PC-9 (cell line): ENCODE measurements at regions not wholly inside any gene's neighbourhood (a gene's known extent, or its start where the extent isn't known, plus 50 kb on each side); places are given as distances from the start of the nearest gene placed in this dataset.
A peak's percentile ranks its signal among the peaks of the same experiment; 100 is the strongest.

Source experiments
- BruUV-seq: library from RNA; stranded (reverse); fragments of 400-500 nt; replicated peaks from 2 replicates; lab custom pipeline; 2021; lab: Mats Ljungman, UMichigan
- CTCF ChIA-PET: fragments of 300-600 bp; sonication (Branson Sonifier 250); formaldehyde crosslinking; loops from one replicate; lab custom pipeline; 2022; ENCODE audit warnings: antibody characterized with exemption; lab: Charles Lee
- POLR2A ChIA-PET: fragments of 300-600 bp; sonication (Branson Sonifier 250); formaldehyde crosslinking; loops from one replicate; lab custom pipeline; 2022; ENCODE audit warnings: antibody characterized with exemption; ENCODE audit not compliant: unreplicated experiment; lab: Charles Lee
- DNase-seq, 2 experiments: peaks; one replicate each; pipeline versions ENCODE4 v3.0.0 to v3.0.0-alpha.2; 2015 to 2022; ENCODE audit warnings: mixed read lengths in 1 of 2
- H2AFZ ChIP-seq: fragments of 200-600 bp; sonication (generic); 2 replicates; pipeline ENCODE4 v1.8.1; 2017; ENCODE audit warnings: antibody characterized with exemption
- H3F3A ChIP-seq: fragments of 200-600 bp; sonication (generic); 2 replicates; pipeline ENCODE4 v1.8.1; 2017; ENCODE audit warnings: antibody characterized with exemption, mild to moderate bottlenecking, low read depth; ENCODE audit not compliant: insufficient read depth
- H3K27ac ChIP-seq: fragments of 200-600 bp; sonication (generic); 2 replicates; pipeline ENCODE4 v1.6.1; 2016; ENCODE audit warnings: mixed run types
- H3K27me3 ChIP-seq: fragments of 200-600 bp; sonication (generic); 2 replicates; pipeline ENCODE4 v1.6.1; 2016; ENCODE audit warnings: low read depth, mixed run types; ENCODE audit not compliant: insufficient read depth
- H3K36me3 ChIP-seq: fragments of 200-600 bp; sonication (generic); 2 replicates; pipeline ENCODE4 v1.6.1; 2016; ENCODE audit warnings: low read depth, mixed run types
- H3K4me1 ChIP-seq: fragments of 200-600 bp; sonication (generic); replicated peaks from 2 replicates; pipeline ENCODE4 v1.6.1; 2016; ENCODE audit warnings: mixed run types; ENCODE audit not compliant: insufficient read depth
- H3K4me2 ChIP-seq: fragments of 200-600 bp; sonication (generic); 2 replicates; pipeline ENCODE4 v1.6.1; 2017; ENCODE audit warnings: mixed run types
- H3K4me3 ChIP-seq: fragments of 200-600 bp; sonication (generic); 2 replicates; pipeline ENCODE4 v1.6.1; 2016; ENCODE audit warnings: mixed run types
- H3K79me2 ChIP-seq: fragments of 200-600 bp; sonication (generic); 2 replicates; pipeline ENCODE4 v1.6.1; 2017; ENCODE audit warnings: low read depth, mixed run types
- H3K9me2 ChIP-seq: fragments of 200-600 bp; sonication (generic); 2 replicates; pipeline ENCODE4 v1.8.1; 2017; ENCODE audit warnings: mild to moderate bottlenecking; ENCODE audit not compliant: insufficient read depth
- H3K9me3 ChIP-seq: fragments of 200-600 bp; sonication (generic); 2 replicates; pipeline ENCODE4 v1.8.1; 2016; ENCODE audit warnings: low read depth; ENCODE audit not compliant: insufficient read depth
- H4K20me1 ChIP-seq: fragments of 200-600 bp; sonication (generic); 2 replicates; pipeline ENCODE4 v1.8.1; 2017; ENCODE audit not compliant: insufficient read depth
- CTCF ChIP-seq: fragments of 200-600 bp; sonication (generic); conservative IDR thresholded peaks from 2 replicates; pipeline ENCODE4 v1.6.1; 2017; ENCODE audit warnings: mixed run types, antibody characterized with exemption, mild to moderate bottlenecking, moderate library complexity
- EZH2 ChIP-seq: fragments of 200-600 bp; sonication (generic); IDR thresholded peaks from 2 replicates; pipeline ENCODE4 v1.8.0; 2017; ENCODE audit warnings: antibody characterized with exemption, low read depth
- intact Hi-C: fragments of 100-400 bp; cut with micrococcal nuclease; formaldehyde crosslinking; loops from one replicate; pipeline ENCODE4 v1.10.0; 2022; ENCODE audit not compliant: unreplicated experiment

GRCh38 chr5:168219515-168220410 is 71.7 kb upstream of the WWC1 start:
- H3K27ac ChIP-seq = no peak overlapping the region
- ChIA-PET POLR2A (interaction anchor here (0.5 kb wide), 1 partner anchor 213 kb away, joined by 8 read pairs; no protein-coding TSS in a partner anchor), CTCF (interaction anchor here (0.7 kb wide), 1 partner anchor 172 kb away, joined by 17 read pairs; no protein-coding TSS in a partner anchor)
- no peaks in the 10 kb centered on the region for H3K4me1 ChIP-seq
- H3K4me3 ChIP-seq = no peak overlapping the region
- no peaks in the 10 kb centered on the region for H3K36me3 ChIP-seq
- no peaks in the 10 kb centered on the region for H3K9me2 ChIP-seq
- H3K4me2 ChIP-seq = peak overlapping the region; percentile 35
- H3K79me2 ChIP-seq = no peaks in the 10 kb centered on the region
- H3K9me3 ChIP-seq = no peaks in the 10 kb centered on the region
- TF ChIP-seq EZH2 (no peak), CTCF (peak; percentile 88)
- H3K27me3 ChIP-seq = peaks cover 82% of the 10 kb centered on the region
- peak; percentile 43 to 62 for DNase-seq
- H2AFZ ChIP-seq = no peak overlapping the region
- H3F3A ChIP-seq = no peaks in the 10 kb centered on the region
- BruUV-seq = no TSS peak
- intact Hi-C loops = loop anchor here (1.0 to 10.0 kb wide), 4 partner anchors 105 to 637 kb away; no protein-coding TSS in a partner anchor
- no peaks in the 10 kb centered on the region for H4K20me1 ChIP-seq

- H2AFZ ChIP-seq = no peak overlapping the region
Observed at GRCh38 chr5:168224085-168224484, 67.4 kb upstream of the WWC1 start.

GRCh38 chr5:168226012-168226411 is 65.4 kb upstream of the WWC1 start:
- Histone ChIP-seq H3K79me2 (no peaks in the 10 kb centered on the region), H2AFZ (no peak overlapping the region), H3K27me3 (peaks cover 68% of the 10 kb centered on the region), H3K4me2 (no peak overlapping the region), H3K4me1 (no peaks in the 10 kb centered on the region), H3K36me3 (no peaks in the 10 kb centered on the region), H3F3A (no peaks in the 10 kb centered on the region), H4K20me1 (no peaks in the 10 kb centered on the region), H3K9me3 (no peaks in the 10 kb centered on the region), H3K27ac (no peak overlapping the region), H3K4me3 (no peak overlapping the region), H3K9me2 (no peaks in the 10 kb centered on the region)
- ChIA-PET CTCF (no interaction called here), POLR2A (interaction anchor here (0.8 kb wide), 1 partner anchor 110 kb away, joined by 8 read pairs; no protein-coding TSS in a partner anchor)
- intact Hi-C loops = no loop called here
- TF ChIP-seq CTCF (no peak), EZH2 (no peak)
- no TSS peak for BruUV-seq
- no peak for DNase-seq

More at GRCh38 chr5:168224085-168224484, 67.4 kb upstream of the WWC1 start:
- ChIA-PET CTCF (interaction anchor here (0.6 kb wide), 1 partner anchor 464 kb away, joined by 3 read pairs; no protein-coding TSS in a partner anchor), POLR2A (no interaction called here)
- Histone ChIP-seq H3K79me2 (no peaks in the 10 kb centered on the region), H3K4me2 (no peak overlapping the region), H3K9me2 (no peaks in the 10 kb centered on the region), H3K4me3 (no peak overlapping the region), H4K20me1 (no peaks in the 10 kb centered on the region), H3K27ac (no peak overlapping the region), H3K9me3 (no peaks in the 10 kb centered on the region), H3K36me3 (no peaks in the 10 kb centered on the region), H3F3A (no peaks in the 10 kb centered on the region), H3K4me1 (no peaks in the 10 kb centered on the region), H3K27me3 (peaks cover 73% of the 10 kb centered on the region)
- no TSS peak for BruUV-seq
- no peak for TF ChIP-seq EZH2
- TF ChIP-seq CTCF = no peak
- intact Hi-C loops = no loop called here
- no peak for DNase-seq
